ENCODE measurements at regions not wholly inside any gene's neighbourhood (a gene's known extent, or its start where the extent isn't known, plus 50 kb on each side); places are given as distances from the start of the nearest gene placed in this dataset.

DNA sequence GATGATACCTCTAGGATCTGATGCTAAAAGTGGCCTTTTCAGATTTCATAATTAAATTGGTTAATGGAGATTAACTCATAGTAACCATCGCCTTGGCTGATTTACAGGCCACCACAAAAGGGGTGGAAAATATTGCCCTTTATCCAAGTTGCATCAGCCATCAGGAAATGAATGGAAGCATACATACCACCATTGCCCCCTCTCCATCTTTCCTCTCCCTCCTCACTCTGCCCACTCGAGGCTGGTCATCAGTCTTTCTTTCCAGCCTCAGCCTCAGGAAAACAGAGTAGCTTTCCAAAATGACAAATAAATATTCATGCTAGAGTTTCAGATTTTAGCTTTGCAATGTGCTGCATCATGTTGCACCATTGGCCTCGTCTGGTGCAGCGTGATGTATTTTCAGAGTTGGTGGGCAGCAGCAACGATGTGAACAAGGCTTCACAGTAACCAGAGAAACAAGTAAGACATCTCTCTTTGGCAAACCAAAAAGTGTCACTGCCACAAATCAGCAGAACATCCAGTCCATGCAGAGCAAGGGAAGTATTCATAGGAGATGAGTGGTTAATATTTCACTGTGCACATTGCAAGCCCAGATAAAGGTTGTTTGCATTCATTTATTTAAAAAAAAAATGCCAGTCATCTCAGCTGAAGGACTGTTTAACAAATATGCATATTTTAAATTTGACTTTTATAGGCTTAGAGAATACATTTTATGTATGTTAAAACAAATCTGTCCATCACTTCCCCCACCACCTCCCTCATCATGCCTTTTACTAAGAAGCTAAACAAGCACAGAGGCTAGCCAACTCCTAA, 136.7 kb upstream of the FAT3 start:
- no peak for TF ChIP-seq CTCF (conservative IDR thresholded peaks at IDR 0.05; ENCODE audit: low read depth, low read length)
- TF ChIP-seq EZH2 (IDR thresholded peaks at IDR 0.05; ENCODE audit: borderline replicate concordance, low read depth, low read length, poor library complexity, severe bottlenecking) = no peak
